ENCODE measurements at regions not wholly inside any gene's neighbourhood (a gene's known extent, or its start where the extent isn't known, plus 50 kb on each side); places are given as distances from the start of the nearest gene placed in this dataset.

- POLR2A ChIA-PET = no interaction called here
- ATAC-seq (ENCODE audit: low read depth) (no peak), DNase-seq (no peak)
- TF ChIP-seq, protein P1, sequence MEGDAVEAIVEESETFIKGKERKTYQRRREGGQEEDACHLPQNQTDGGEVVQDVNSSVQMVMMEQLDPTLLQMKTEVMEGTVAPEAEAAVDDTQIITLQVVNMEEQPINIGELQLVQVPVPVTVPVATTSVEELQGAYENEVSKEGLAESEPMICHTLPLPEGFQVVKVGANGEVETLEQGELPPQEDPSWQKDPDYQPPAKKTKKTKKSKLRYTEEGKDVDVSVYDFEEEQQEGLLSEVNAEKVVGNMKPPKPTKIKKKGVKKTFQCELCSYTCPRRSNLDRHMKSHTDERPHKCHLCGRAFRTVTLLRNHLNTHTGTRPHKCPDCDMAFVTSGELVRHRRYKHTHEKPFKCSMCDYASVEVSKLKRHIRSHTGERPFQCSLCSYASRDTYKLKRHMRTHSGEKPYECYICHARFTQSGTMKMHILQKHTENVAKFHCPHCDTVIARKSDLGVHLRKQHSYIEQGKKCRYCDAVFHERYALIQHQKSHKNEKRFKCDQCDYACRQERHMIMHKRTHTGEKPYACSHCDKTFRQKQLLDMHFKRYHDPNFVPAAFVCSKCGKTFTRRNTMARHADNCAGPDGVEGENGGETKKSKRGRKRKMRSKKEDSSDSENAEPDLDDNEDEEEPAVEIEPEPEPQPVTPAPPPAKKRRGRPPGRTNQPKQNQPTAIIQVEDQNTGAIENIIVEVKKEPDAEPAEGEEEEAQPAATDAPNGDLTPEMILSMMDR (IDR thresholded peaks at IDR 0.05) = no peak
- no peaks in the 10 kb centered on the region for H3K4me1 Mint-ChIP-seq
- intact Hi-C loops (cut with micrococcal nuclease) = no loop called here
- H3K4me3 Mint-ChIP-seq = no peak overlapping the region
- peaks cover 16% of the 10 kb centered on the region for H3K27me3 Mint-ChIP-seq
- no peaks in the 10 kb centered on the region for H3K36me3 Mint-ChIP-seq (ENCODE audit: low read depth)
- peaks cover 5% of the 10 kb centered on the region for H3K9me3 Mint-ChIP-seq
- no peak overlapping the region for H3K27ac Mint-ChIP-seq
- CTCF ChIA-PET = no interaction called here
Measured at GRCh38 chr14:97187916-97188315, 390.7 kb downstream of the VRK1 start.

DNA sequence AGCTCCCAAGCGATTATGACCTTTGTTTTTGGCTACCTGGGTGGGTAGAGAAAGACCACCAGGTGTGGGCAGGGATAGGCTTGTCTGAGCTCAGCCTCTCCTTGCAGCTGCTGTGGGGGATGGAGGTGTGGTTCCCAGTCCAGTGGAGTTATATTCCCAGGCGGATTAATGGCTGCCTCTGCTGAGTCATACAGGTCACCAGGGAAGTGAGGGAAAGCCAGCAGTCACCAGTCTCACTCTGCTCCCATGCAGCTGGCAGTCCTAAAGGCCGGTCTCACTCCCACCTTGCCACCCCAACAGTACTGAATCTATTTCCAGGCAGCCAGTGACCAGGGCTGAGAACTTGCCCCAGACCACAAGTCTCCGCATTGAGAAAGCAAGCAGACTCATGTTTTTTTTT lies 399.2 kb downstream of the VRK1 start:
- ATAC-seq (ENCODE audit: low read depth) = no peak
- intact Hi-C loops (cut with micrococcal nuclease) = no loop called here
- Mint-ChIP-seq H3K27me3 (peaks cover 9% of the 10 kb centered on the region), H3K9me3 (peaks cover 18% of the 10 kb centered on the region), H3K27ac (no peak overlapping the region), H3K4me1 (no peaks in the 10 kb centered on the region), H3K36me3 (ENCODE audit: low read depth) (no peaks in the 10 kb centered on the region), H3K4me3 (no peak overlapping the region)
- no peak for DNase-seq
- TF ChIP-seq, protein P1 (IDR thresholded peaks at IDR 0.05) = no peak
- CTCF ChIA-PET = no interaction called here
- POLR2A ChIA-PET = no interaction called here

DNA sequence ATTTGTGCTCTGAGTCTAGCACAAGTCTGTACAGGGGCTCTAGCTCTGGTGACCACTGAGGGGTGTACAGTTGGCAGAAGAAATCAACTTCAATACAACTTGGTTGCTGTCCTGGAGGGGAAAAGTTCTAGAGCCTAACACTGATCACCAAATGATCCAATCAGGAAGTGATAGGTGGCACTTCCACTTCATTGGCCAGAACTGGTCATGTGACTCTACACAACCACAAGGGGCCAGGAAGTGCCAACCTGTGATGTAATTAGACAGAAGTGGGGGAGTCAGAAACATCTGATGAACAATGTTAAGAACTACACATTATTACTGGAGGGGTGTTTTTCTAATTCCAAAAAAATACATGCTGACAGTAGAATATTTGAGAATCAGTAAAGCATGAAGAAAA lies 401.6 kb downstream of the VRK1 start:
- Mint-ChIP-seq H3K4me3 (no peak overlapping the region), H3K9me3 (peaks cover 15% of the 10 kb centered on the region), H3K36me3 (ENCODE audit: low read depth) (no peaks in the 10 kb centered on the region), H3K27ac (no peak overlapping the region), H3K27me3 (peaks cover 3% of the 10 kb centered on the region), H3K4me1 (no peaks in the 10 kb centered on the region)
- TF ChIP-seq, protein P1 (IDR thresholded peaks at IDR 0.05) = no peak
- ATAC-seq (ENCODE audit: low read depth) (no peak), DNase-seq (no peak)
- ChIA-PET CTCF (no interaction called here), POLR2A (no interaction called here)
- intact Hi-C loops (cut with micrococcal nuclease) = no loop called here

- Mint-ChIP-seq H3K27me3 (no peaks in the 10 kb centered on the region), H3K4me1 (no peaks in the 10 kb centered on the region), H3K4me3 (no peak overlapping the region), H3K9me3 (peaks cover 7% of the 10 kb centered on the region), H3K27ac (no peak overlapping the region), H3K36me3 (ENCODE audit: low read depth) (no peaks in the 10 kb centered on the region)
- ATAC-seq (ENCODE audit: low read depth) (no peak), DNase-seq (no peak)
- TF ChIP-seq, protein P1 (IDR thresholded peaks at IDR 0.05) = no peak
- CTCF ChIA-PET = no interaction called here
- intact Hi-C loops (cut with micrococcal nuclease) = no loop called here
- POLR2A ChIA-PET = no interaction called here
Measured at GRCh38 chr14:97200245-97200644, 403.1 kb downstream of the VRK1 start.

- Mint-ChIP-seq H3K9me3 (no peaks in the 10 kb centered on the region), H3K27me3 (peaks cover 5% of the 10 kb centered on the region), H3K36me3 (ENCODE audit: low read depth) (no peaks in the 10 kb centered on the region), H3K4me1 (no peaks in the 10 kb centered on the region), H3K4me3 (no peak overlapping the region), H3K27ac (no peak overlapping the region)
- CTCF ChIA-PET = no interaction called here
- ATAC-seq (ENCODE audit: low read depth) = no peak
- POLR2A ChIA-PET = no interaction called here
- DNase-seq = no peak
- intact Hi-C loops (cut with micrococcal nuclease) = no loop called here
- TF ChIP-seq, protein P1 (IDR thresholded peaks at IDR 0.05) = no peak
Measured at GRCh38 chr14:97206916-97207315, 409.7 kb downstream of the VRK1 start.

Data from activated B cell treated with CpG ODN at 0.5 μM for 24 hours (primary cell).